ENCODE measurements at regions not wholly inside any gene's neighbourhood (a gene's known extent, or its start where the extent isn't known, plus 50 kb on each side); places are given as distances from the start of the nearest gene placed in this dataset.

DNA sequence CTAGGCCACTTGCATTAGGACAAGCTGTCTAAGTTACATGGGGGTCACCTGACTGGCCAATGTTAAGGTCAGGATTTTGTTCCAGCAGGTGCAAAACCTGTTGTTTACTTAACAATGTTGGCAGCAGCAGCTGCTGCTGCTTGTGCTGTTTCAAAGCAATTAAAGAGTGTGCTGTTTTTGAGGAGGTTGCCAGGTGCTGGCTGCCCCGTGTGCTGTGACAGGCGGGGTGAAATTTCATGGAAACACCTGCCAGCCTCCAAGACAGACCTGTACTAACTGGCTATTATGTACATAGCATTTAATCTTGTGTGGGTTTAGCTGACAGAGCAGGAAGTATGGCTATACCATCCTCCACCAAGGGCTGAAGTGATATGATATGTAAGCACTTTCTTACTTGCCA, 224.9 kb downstream of the ASXL3 start:
- TF ChIP-seq, protein P1, sequence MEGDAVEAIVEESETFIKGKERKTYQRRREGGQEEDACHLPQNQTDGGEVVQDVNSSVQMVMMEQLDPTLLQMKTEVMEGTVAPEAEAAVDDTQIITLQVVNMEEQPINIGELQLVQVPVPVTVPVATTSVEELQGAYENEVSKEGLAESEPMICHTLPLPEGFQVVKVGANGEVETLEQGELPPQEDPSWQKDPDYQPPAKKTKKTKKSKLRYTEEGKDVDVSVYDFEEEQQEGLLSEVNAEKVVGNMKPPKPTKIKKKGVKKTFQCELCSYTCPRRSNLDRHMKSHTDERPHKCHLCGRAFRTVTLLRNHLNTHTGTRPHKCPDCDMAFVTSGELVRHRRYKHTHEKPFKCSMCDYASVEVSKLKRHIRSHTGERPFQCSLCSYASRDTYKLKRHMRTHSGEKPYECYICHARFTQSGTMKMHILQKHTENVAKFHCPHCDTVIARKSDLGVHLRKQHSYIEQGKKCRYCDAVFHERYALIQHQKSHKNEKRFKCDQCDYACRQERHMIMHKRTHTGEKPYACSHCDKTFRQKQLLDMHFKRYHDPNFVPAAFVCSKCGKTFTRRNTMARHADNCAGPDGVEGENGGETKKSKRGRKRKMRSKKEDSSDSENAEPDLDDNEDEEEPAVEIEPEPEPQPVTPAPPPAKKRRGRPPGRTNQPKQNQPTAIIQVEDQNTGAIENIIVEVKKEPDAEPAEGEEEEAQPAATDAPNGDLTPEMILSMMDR (IDR thresholded peaks at IDR 0.05; ENCODE audit: extremely low read depth, missing control alignments) = no peak
- no peak for DNase-seq (ENCODE audit: low spot score)

All from GM20000 (cell line).